HepG2 (cell line): ENCODE measurements at regions not wholly inside any gene's neighbourhood (a gene's known extent, or its start where the extent isn't known, plus 50 kb on each side); places are given as distances from the start of the nearest gene placed in this dataset.

Experiments
- ATAC-seq: fragments of 200-7000 bp; cut with Tn5 transposase; 3 replicates; pipeline ENCODE4 v1.9.1; 2020; ENCODE audit warnings: mild to moderate bottlenecking, moderate library complexity
- BruUV-seq: library from RNA; stranded (reverse); fragments of 400-500 nt; replicated peaks from 2 replicates; lab custom pipeline; 2021; lab: Mats Ljungman, UMichigan
- CTCF ChIA-PET: fragments of 300-600 bp; formaldehyde crosslinking; extraction: SDS; loops from one replicate; lab custom pipeline; 2021; ENCODE audit warnings: low total read pairs, inconsistent platforms, low intra/inter-chr PET ratio; lab: Yijun Ruan, JAX
- POLR2A ChIA-PET: fragments of 350-600 bp; sonication (Branson Sonifier 250); formaldehyde crosslinking; loops from one replicate; lab custom pipeline; 2020; ENCODE audit warnings: antibody characterized with exemption, inconsistent platforms; lab: Yijun Ruan, JAX
- DNase-seq: peaks from one replicate; pipeline ENCODE4 v3.0.0-alpha.2; 2015; ENCODE audit warnings: low spot score
- FAIRE-seq: peaks from 3 replicates; lab custom pipeline; 2011; peaks lifted over from hg19 to GRCh38; lab: Jason Lieb, UNC
- H2AFZ ChIP-seq: one replicate; pipeline ENCODE4 v1.6.1; 2011; ENCODE audit warnings: low read length, inconsistent platforms
- H3K27ac ChIP-seq: fragments of 300-600 bp; 3 replicates; pipeline ENCODE4 v1.8.0; 2011; ENCODE audit warnings: mixed run types, mild to moderate bottlenecking, mixed read lengths, low read length, inconsistent platforms; ENCODE audit not compliant: insufficient read depth; ENCODE audit errors: extremely low read length
- H3K27me3 ChIP-seq, 2 experiments: fragments of 200-600 bp in 1 of 2; 2 replicates in 1 of 2; 3 replicates in 1 of 2; pipeline versions ENCODE4 v1.6.0 to v1.8.0; 2011; ENCODE audit warnings: low read length in 2 of 2, mild to moderate bottlenecking in 2 of 2, moderate library complexity in 2 of 2, inconsistent platforms in 1 of 2; ENCODE audit not compliant: insufficient read depth in 2 of 2, control insufficient read depth in 1 of 2
- H3K36me3 ChIP-seq, 2 experiments: fragments of 200-600 bp in 1 of 2; replicated peaks in 1 of 2; 2 replicates in 1 of 2; 3 replicates in 1 of 2; pipeline versions ENCODE4 v1.5.1 to v1.8.0; 2011; ENCODE audit warnings: low read length in 2 of 2, inconsistent platforms in 1 of 2; ENCODE audit not compliant: insufficient read depth in 2 of 2, control insufficient read depth in 1 of 2
- H3K4me1 ChIP-seq: 2 replicates; pipeline ENCODE4 v1.5.1; 2012; ENCODE audit warnings: low read length, inconsistent platforms; ENCODE audit not compliant: insufficient read depth
- H3K4me2 ChIP-seq: 2 replicates; pipeline ENCODE4 v1.6.0; 2011; ENCODE audit warnings: low read depth, low read length, inconsistent platforms
- H3K4me3 ChIP-seq, 3 experiments: fragments of 200-600 bp in 1 of 3; sonication (generic), shearing (Covaris generic) in 1 of 3; replicated peaks in 1 of 3; 2 replicates each; pipeline ENCODE4 v1.5.1; 2011 to 2016; ENCODE audit warnings: low read length in 3 of 3, inconsistent platforms in 2 of 3, low read depth in 2 of 3, mild to moderate bottlenecking in 2 of 3, control low read depth in 1 of 3, mixed read lengths in 1 of 3; ENCODE audit not compliant: insufficient read depth in 1 of 3
- H3K79me2 ChIP-seq: one replicate; pipeline ENCODE4 v1.6.1; 2011; ENCODE audit warnings: low read length, inconsistent platforms; ENCODE audit not compliant: insufficient read depth
- H3K9ac ChIP-seq: 2 replicates; pipeline ENCODE4 v1.6.0; 2011; ENCODE audit warnings: mild to moderate bottlenecking, low read depth, low read length, inconsistent platforms; ENCODE audit not compliant: insufficient read depth
- H3K9me3 ChIP-seq: 2 replicates; pipeline ENCODE4 v1.5.1; 2012; ENCODE audit warnings: mild to moderate bottlenecking, low read length
- H4K20me1 ChIP-seq: 2 replicates; pipeline ENCODE4 v1.6.0; 2011; ENCODE audit warnings: inconsistent platforms, mild to moderate bottlenecking, low read length, moderate library complexity; ENCODE audit not compliant: insufficient read depth
- HNRNPUL1 ChIP-seq: fragments of 200-400 bp; formaldehyde crosslinking; IDR thresholded peaks from 2 replicates; pipeline ENCODE4 v1.6.1; 2017; ENCODE audit warnings: low read depth, mild to moderate bottlenecking, low read length, moderate library complexity
- HOXA3 ChIP-seq: sonication (generic); formaldehyde crosslinking; IDR thresholded peaks from 2 replicates; pipeline ENCODE4 v1.5.0; 2020; ENCODE audit warnings: missing genetic modification reagents
- MLLT10 ChIP-seq: sonication (generic); formaldehyde crosslinking; IDR thresholded peaks from 2 replicates; pipeline ENCODE4 v1.4.0; 2020; ENCODE audit warnings: missing genetic modification reagents
- RBAK ChIP-seq: sonication (generic); formaldehyde crosslinking; IDR thresholded peaks from 2 replicates; pipeline ENCODE4 v1.5.1; 2020; ENCODE audit warnings: mild to moderate bottlenecking, missing genetic modification reagents
- RFX1 ChIP-seq: fragments of 450-650 bp; IDR thresholded peaks from 2 replicates; pipeline ENCODE4 v1.6.1; 2017
- ZFP1 ChIP-seq: IDR thresholded peaks from 2 replicates; pipeline ENCODE4 v1.6.1; 2016
- ZNF530 ChIP-seq: sonication (generic); formaldehyde crosslinking; IDR thresholded peaks from 2 replicates; pipeline ENCODE4 v1.5.0; 2020; ENCODE audit warnings: low read depth, mild to moderate bottlenecking, missing genetic modification reagents
- ZNF660 ChIP-seq: sonication (generic); formaldehyde crosslinking; IDR thresholded peaks from 2 replicates; pipeline ENCODE4 v1.5.1; 2020; ENCODE audit warnings: mild to moderate bottlenecking, low read depth, missing genetic modification reagents, borderline replicate concordance
- WGBS: methylation state at CpG from one replicate; pipeline ENCODE4 v1.1.6; 2017; ENCODE audit warnings: low lambda C conversion rate; 5-methylcytosine and 5-hydroxymethylcytosine counted together
- in situ Hi-C: cut with HindIII; loops from 2 replicates; pipeline ENCODE4 v1.10.0; 2017; ENCODE audit warnings: low pct_unique_long_range_greater_than_20kb; ENCODE audit not compliant: extremely low pct_ligation_motif_present
- intact Hi-C: fragments of 100-400 bp; cut with micrococcal nuclease; formaldehyde crosslinking; loops from one replicate; pipeline ENCODE4 v1.10.0; 2022; ENCODE audit not compliant: unreplicated experiment
- TF ChIP-seq, protein P1 (sequence below): sonication (generic); formaldehyde crosslinking; IDR thresholded peaks from 2 replicates; pipeline ENCODE4 v1.4.0; 2020; ENCODE audit warnings: mild to moderate bottlenecking, missing genetic modification reagents
- TF ChIP-seq, protein P2 (sequence below): sonication (generic); formaldehyde crosslinking; IDR thresholded peaks from 2 replicates; pipeline ENCODE4 v1.4.0; 2020; ENCODE audit warnings: missing genetic modification reagents, borderline replicate concordance
- TF ChIP-seq, protein P3 (sequence below): sonication (generic); formaldehyde crosslinking; IDR thresholded peaks from 2 replicates; pipeline ENCODE4 v1.5.0; 2020; ENCODE audit warnings: mild to moderate bottlenecking, missing genetic modification reagents, borderline replicate concordance
- TF ChIP-seq, protein P4 (sequence below): sonication (generic); formaldehyde crosslinking; IDR thresholded peaks from 2 replicates; pipeline ENCODE4 v1.8.0; 2022; ENCODE audit warnings: missing genetic modification reagents, mild to moderate bottlenecking, borderline replicate concordance

DNA sequence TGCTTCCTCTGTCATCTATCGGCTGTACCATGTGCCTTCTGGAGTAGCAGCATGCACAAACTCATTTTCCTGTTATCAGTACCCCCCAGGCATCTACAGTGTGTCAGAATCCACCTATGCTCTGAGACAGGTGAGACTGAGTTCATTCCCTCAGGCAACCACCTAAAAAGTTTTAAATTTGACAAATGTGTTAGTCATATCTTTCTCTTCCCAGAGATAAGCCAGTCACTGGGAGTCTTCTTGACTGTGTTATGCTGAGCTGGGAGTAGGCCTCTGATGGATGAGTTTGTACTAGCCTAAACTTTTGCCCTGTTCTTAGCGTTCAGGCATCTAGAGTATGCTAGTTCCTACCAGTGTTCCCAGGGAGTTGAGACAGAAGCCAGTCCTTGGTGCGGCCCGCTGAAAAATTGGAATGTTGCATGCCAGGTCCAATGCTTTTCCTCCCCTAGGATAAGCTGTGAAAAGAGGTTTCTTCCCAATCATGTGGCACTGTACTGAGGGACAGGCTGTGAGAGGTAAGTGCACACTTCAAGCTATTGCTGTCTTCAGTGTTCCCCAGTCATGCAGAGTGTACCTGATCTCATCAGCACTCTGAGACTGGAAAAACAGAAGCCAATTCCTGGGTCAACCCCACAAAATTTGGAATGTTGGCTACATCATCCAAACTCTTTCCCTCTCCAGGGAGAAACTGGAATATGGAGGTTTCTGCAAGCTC is 1202.3 kb downstream of the NCAM2 start:
- DNase-seq (no peak), ATAC-seq (no peak)
- H4K20me1 ChIP-seq, result no peaks in the 10 kb centered on the region
- H3K36me3 ChIP-seq, result no peaks in the 10 kb centered on the region
- H3K4me2 ChIP-seq, result no peak overlapping the region
- POLR2A ChIA-PET, result no interaction called here
- no peak overlapping the region for H3K27ac ChIP-seq
- CTCF ChIA-PET, result no interaction called here
- no peaks in the 10 kb centered on the region for H3K4me1 ChIP-seq
- no peak overlapping the region for H3K4me3 ChIP-seq
- peaks cover 84% of the 10 kb centered on the region for H3K9me3 ChIP-seq
- no peaks in the 10 kb centered on the region for H3K79me2 ChIP-seq
- BruUV-seq, result no TSS peak
- TF ChIP-seq, protein P1, sequence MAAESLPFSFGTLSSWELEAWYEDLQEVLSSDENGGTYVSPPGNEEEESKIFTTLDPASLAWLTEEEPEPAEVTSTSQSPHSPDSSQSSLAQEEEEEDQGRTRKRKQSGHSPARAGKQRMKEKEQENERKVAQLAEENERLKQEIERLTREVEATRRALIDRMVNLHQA, result no peak
- TF ChIP-seq, protein P2, sequence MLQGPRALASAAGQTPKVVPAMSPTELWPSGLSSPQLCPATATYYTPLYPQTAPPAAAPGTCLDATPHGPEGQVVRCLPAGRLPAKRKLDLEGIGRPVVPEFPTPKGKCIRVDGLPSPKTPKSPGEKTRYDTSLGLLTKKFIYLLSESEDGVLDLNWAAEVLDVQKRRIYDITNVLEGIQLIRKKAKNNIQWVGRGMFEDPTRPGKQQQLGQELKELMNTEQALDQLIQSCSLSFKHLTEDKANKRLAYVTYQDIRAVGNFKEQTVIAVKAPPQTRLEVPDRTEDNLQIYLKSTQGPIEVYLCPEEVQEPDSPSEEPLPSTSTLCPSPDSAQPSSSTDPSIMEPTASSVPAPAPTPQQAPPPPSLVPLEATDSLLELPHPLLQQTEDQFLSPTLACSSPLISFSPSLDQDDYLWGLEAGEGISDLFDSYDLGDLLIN (CRISPR knock-in tag), result no peak
- no peak for TF ChIP-seq ZNF660 (CRISPR knock-in tag)
- TF ChIP-seq HOXA3 (CRISPR knock-in tag), result no peak
- no peak for TF ChIP-seq ZNF530
- TF ChIP-seq, all 625 proteins: peak for 0
- FAIRE-seq, result no peak
- H2AFZ ChIP-seq, result no peak overlapping the region
- WGBS, result 0% methylated on average over 1 of the region's 4 CpGs
- in situ Hi-C loops (no loop called here), intact Hi-C loops (no loop called here)
- no peak overlapping the region for H3K9ac ChIP-seq
- no peaks in the 10 kb centered on the region for H3K27me3 ChIP-seq

DNA sequence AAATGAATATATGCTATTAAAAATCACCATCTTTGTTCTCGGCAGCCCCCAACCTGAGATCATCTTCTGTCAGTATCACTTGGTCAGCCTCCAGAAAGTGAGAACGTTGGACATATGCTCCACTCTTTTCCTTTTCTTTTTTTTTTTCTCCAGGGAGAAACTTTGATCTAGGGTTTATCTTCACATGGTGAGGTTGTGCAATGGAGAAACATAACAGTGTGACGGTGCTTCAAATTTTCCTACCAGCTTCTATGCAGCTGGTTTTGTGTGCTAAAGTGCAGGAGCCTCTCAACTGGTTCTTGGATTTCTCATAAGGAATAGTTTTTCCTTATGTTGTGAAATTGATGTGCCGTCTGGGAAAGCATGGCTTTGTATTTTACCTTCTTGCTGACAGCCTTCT is 1202.9 kb downstream of the NCAM2 start:
- FAIRE-seq (no peak), DNase-seq (no peak), ATAC-seq (no peak)
- in situ Hi-C loops (no loop called here), intact Hi-C loops (no loop called here)
- no peak overlapping the region for H3K4me3 ChIP-seq
- no peak overlapping the region for H3K9ac ChIP-seq
- no TSS peak for BruUV-seq
- H2AFZ ChIP-seq, result no peak overlapping the region
- H3K4me2 ChIP-seq, result no peak overlapping the region
- ChIA-PET CTCF (no interaction called here), POLR2A (no interaction called here)
- no peaks in the 10 kb centered on the region for H4K20me1 ChIP-seq
- H3K9me3 ChIP-seq, result peaks cover 85% of the 10 kb centered on the region
- no peaks in the 10 kb centered on the region for H3K79me2 ChIP-seq
- no peaks in the 10 kb centered on the region for H3K27me3 ChIP-seq
- no peaks in the 10 kb centered on the region for H3K36me3 ChIP-seq
- no peaks in the 10 kb centered on the region for H3K4me1 ChIP-seq
- H3K27ac ChIP-seq, result no peak overlapping the region
- WGBS, result 1% methylated on average over 4 of the region's 4 CpGs
- TF ChIP-seq HNRNPUL1, result no peak
- no peak for TF ChIP-seq ZFP1 (CRISPR knock-in tag)
- TF ChIP-seq RFX1, result no peak
- TF ChIP-seq MLLT10 (CRISPR knock-in tag), result no peak
- TF ChIP-seq, protein P3, sequence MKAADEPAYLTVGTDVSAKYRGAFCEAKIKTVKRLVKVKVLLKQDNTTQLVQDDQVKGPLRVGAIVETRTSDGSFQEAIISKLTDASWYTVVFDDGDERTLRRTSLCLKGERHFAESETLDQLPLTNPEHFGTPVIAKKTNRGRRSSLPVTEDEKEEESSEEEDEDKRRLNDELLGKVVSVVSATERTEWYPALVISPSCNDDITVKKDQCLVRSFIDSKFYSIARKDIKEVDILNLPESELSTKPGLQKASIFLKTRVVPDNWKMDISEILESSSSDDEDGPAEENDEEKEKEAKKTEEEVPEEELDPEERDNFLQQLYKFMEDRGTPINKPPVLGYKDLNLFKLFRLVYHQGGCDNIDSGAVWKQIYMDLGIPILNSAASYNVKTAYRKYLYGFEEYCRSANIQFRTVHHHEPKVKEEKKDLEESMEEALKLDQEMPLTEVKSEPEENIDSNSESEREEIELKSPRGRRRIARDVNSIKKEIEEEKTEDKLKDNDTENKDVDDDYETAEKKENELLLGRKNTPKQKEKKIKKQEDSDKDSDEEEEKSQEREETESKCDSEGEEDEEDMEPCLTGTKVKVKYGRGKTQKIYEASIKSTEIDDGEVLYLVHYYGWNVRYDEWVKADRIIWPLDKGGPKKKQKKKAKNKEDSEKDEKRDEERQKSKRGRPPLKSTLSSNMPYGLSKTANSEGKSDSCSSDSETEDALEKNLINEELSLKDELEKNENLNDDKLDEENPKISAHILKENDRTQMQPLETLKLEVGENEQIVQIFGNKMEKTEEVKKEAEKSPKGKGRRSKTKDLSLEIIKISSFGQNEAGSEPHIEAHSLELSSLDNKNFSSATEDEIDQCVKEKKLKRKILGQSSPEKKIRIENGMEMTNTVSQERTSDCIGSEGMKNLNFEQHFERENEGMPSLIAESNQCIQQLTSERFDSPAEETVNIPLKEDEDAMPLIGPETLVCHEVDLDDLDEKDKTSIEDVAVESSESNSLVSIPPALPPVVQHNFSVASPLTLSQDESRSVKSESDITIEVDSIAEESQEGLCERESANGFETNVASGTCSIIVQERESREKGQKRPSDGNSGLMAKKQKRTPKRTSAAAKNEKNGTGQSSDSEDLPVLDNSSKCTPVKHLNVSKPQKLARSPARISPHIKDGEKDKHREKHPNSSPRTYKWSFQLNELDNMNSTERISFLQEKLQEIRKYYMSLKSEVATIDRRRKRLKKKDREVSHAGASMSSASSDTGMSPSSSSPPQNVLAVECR (CRISPR knock-in tag), result no peak
- TF ChIP-seq, protein P4, sequence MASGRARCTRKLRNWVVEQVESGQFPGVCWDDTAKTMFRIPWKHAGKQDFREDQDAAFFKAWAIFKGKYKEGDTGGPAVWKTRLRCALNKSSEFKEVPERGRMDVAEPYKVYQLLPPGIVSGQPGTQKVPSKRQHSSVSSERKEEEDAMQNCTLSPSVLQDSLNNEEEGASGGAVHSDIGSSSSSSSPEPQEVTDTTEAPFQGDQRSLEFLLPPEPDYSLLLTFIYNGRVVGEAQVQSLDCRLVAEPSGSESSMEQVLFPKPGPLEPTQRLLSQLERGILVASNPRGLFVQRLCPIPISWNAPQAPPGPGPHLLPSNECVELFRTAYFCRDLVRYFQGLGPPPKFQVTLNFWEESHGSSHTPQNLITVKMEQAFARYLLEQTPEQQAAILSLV (CRISPR knock-in tag), result no peak
- TF ChIP-seq RBAK (CRISPR knock-in tag), result no peak
